Endothelial cell of umbilical vein (primary cell): ENCODE measurements at regions not wholly inside any gene's neighbourhood (a gene's known extent, or its start where the extent isn't known, plus 50 kb on each side); places are given as distances from the start of the nearest gene placed in this dataset.

Experiments used
- BruUV-seq: library from RNA; stranded (reverse); fragments of 400-500 nt; replicated peaks from 2 replicates; lab custom pipeline; 2021; lab: Mats Ljungman, UMichigan
- CTCF ChIA-PET: fragments of 300-600, 350-600 bp; sonication (Branson Sonifier 250); formaldehyde crosslinking; loops from one replicate; lab custom pipeline; 2021; ENCODE audit warnings: antibody characterized with exemption, inconsistent platforms; lab: Charles Lee
- POLR2A ChIA-PET: fragments of 300-600, 350-600 bp; sonication (Branson Sonifier 250); formaldehyde crosslinking; loops from one replicate; lab custom pipeline; 2021; ENCODE audit warnings: antibody characterized with exemption, inconsistent platforms; lab: Charles Lee
- DNase-seq: peaks from one replicate; pipeline ENCODE4 v3.0.0-alpha.2; 2011; ENCODE audit warnings: low read depth, low spot score
- FAIRE-seq: peaks from 2 replicates; lab custom pipeline; 2011; peaks lifted over from hg19 to GRCh38; lab: Jason Lieb, UNC
- H2AFZ ChIP-seq: 2 replicates; pipeline ENCODE4 v1.6.0; 2012; ENCODE audit warnings: low read depth, low read length, control low read depth, inconsistent platforms
- H3K27ac ChIP-seq: 2 replicates; pipeline ENCODE4 v1.5.1; 2011; ENCODE audit warnings: low read depth, mild to moderate bottlenecking, control low read depth, low read length, moderate library complexity; ENCODE audit not compliant: insufficient read depth
- H3K27me3 ChIP-seq, 2 experiments: 2 replicates each; pipeline versions ENCODE4 v1.6.0 to v1.6.1; 2011; ENCODE audit warnings: low read length in 2 of 2, mixed read lengths in 1 of 2; ENCODE audit not compliant: control insufficient read depth in 2 of 2, insufficient read depth in 2 of 2
- H3K36me3 ChIP-seq, 2 experiments: 2 replicates in 1 of 2; 3 replicates in 1 of 2; pipeline ENCODE4 v1.5.1; 2011; ENCODE audit warnings: low read length in 2 of 2, mild to moderate bottlenecking in 1 of 2, moderate library complexity in 1 of 2; ENCODE audit not compliant: control insufficient read depth in 2 of 2, insufficient read depth in 2 of 2; ENCODE audit errors: extremely low read depth in 1 of 2
- H3K4me1 ChIP-seq: 3 replicates; pipeline ENCODE4 v1.5.1; 2011; ENCODE audit warnings: mild to moderate bottlenecking, low read length; ENCODE audit not compliant: control insufficient read depth, insufficient read depth; ENCODE audit errors: extremely low read depth
- H3K4me2 ChIP-seq: 2 replicates; pipeline ENCODE4 v1.6.1; 2011; ENCODE audit warnings: low read length, control low read depth, mixed read lengths; ENCODE audit not compliant: insufficient read depth
- H3K4me3 ChIP-seq, 3 experiments: fragments of 200-600 bp in 1 of 3; sonication (generic), shearing (Covaris generic) in 1 of 3; replicated peaks in 1 of 3; 2 replicates each; pipeline ENCODE4 v1.5.1; 2011 to 2016; ENCODE audit warnings: control low read depth in 3 of 3, low read length in 3 of 3, mild to moderate bottlenecking in 2 of 3, inconsistent platforms in 1 of 3, low read depth in 1 of 3, moderate library complexity in 1 of 3; ENCODE audit not compliant: insufficient read depth in 1 of 3
- H3K79me2 ChIP-seq: 2 replicates; pipeline ENCODE4 v1.6.0; 2012; ENCODE audit warnings: low read length, inconsistent platforms; ENCODE audit not compliant: control insufficient read depth, insufficient read depth
- H3K9ac ChIP-seq: replicated peaks from 2 replicates; pipeline ENCODE3; 2011; ENCODE audit warnings: low read length, control low read depth; ENCODE audit not compliant: insufficient read depth; ENCODE audit errors: extremely low read depth
- H3K9me1 ChIP-seq: replicated peaks from 3 replicates; pipeline ENCODE4 v1.6.0; 2011; ENCODE audit warnings: mild to moderate bottlenecking, low read length; ENCODE audit not compliant: control insufficient read depth, insufficient read depth; ENCODE audit errors: extremely low read depth
- H3K9me3 ChIP-seq: replicated peaks from 2 replicates; pipeline ENCODE4 v1.5.1; 2012; ENCODE audit warnings: low read length, inconsistent platforms; ENCODE audit not compliant: control insufficient read depth, insufficient read depth
- H4K20me1 ChIP-seq: replicated peaks from 2 replicates; pipeline ENCODE3; 2011; ENCODE audit warnings: mild to moderate bottlenecking, low read length; ENCODE audit not compliant: control insufficient read depth, insufficient read depth; ENCODE audit errors: extremely low read depth
- CTCF ChIP-seq, 2 donors: IDR thresholded peaks; 1 replicate in 1 of 2; 2 replicates in 1 of 2; pipeline ENCODE4 v1.5.1; 2011; ENCODE audit warnings: low read length in 2 of 2, mild to moderate bottlenecking in 2 of 2, moderate library complexity in 2 of 2, control low read depth in 1 of 2, inconsistent platforms in 1 of 2, low read depth in 1 of 2; ENCODE audit not compliant: insufficient read depth in 1 of 2; ENCODE audit errors: extremely low read depth in 1 of 2
- EZH2 ChIP-seq: IDR thresholded peaks from 2 replicates; pipeline ENCODE4 v1.6.1; 2012; ENCODE audit warnings: borderline replicate concordance, low read depth, mild to moderate bottlenecking, moderate library complexity, low read length, inconsistent platforms; ENCODE audit not compliant: severe bottlenecking
- FOS ChIP-seq: IDR thresholded peaks from 2 replicates; pipeline ENCODE4 v1.6.1; 2011; ENCODE audit warnings: mild to moderate bottlenecking, low read length, moderate library complexity, borderline replicate concordance; ENCODE audit not compliant: insufficient read depth
- GATA2 ChIP-seq: IDR thresholded peaks from 2 replicates; pipeline ENCODE4 v1.7.0; 2011; ENCODE audit warnings: low read depth, mild to moderate bottlenecking, moderate library complexity, mixed read lengths, low read length; ENCODE audit not compliant: insufficient read length, insufficient read depth
- JUN ChIP-seq: IDR thresholded peaks from 2 replicates; pipeline ENCODE4 v1.6.1; 2011; ENCODE audit warnings: borderline replicate concordance, low read depth; ENCODE audit not compliant: insufficient read length, insufficient read depth
- MAX ChIP-seq: IDR thresholded peaks from 2 replicates; pipeline ENCODE4 v1.6.1; 2011; ENCODE audit not compliant: insufficient read depth, insufficient read length
- MYC ChIP-seq: IDR thresholded peaks from one replicate; pipeline ENCODE4 v1.6.1; 2011; ENCODE audit warnings: mild to moderate bottlenecking, low read depth, low read length
- POLR2A ChIP-seq: IDR thresholded peaks from 2 replicates; pipeline ENCODE4 v1.6.1; 2012; ENCODE audit warnings: low read depth, mild to moderate bottlenecking, control low read depth, low read length
- POLR2AphosphoS5 ChIP-seq: IDR thresholded peaks from 2 replicates; pipeline ENCODE4 v1.6.1; 2012; ENCODE audit warnings: low read depth, mild to moderate bottlenecking, control low read depth, low read length, moderate library complexity; ENCODE audit not compliant: insufficient read depth
- dilution Hi-C: fragments of 300-500 bp; cut with MboI; formaldehyde crosslinking; loops from one replicate; pipeline ENCODE4 v1.15.0; 2019; ENCODE audit warnings: low sequenced_read_pairs; ENCODE audit not compliant: extremely low pct_ligation_motif_present
- intact Hi-C: fragments of 100-400 bp; cut with micrococcal nuclease; formaldehyde crosslinking; loops from one replicate; pipeline ENCODE4 v1.10.0; 2022

- Histone ChIP-seq H3K4me2 (no peak overlapping the region), H3K27ac (no peak overlapping the region), H3K4me1 (no peaks in the 10 kb centered on the region), H2AFZ (no peak overlapping the region), H3K27me3 (no peaks in the 10 kb centered on the region), H3K9me3 (no peaks in the 10 kb centered on the region), H3K36me3 (no peaks in the 10 kb centered on the region), H3K9me1 (peaks cover 2% of the 10 kb centered on the region), H4K20me1 (no peaks in the 10 kb centered on the region), H3K79me2 (no peaks in the 10 kb centered on the region), H3K9ac (no peak overlapping the region), H3K4me3 (no peak overlapping the region)
- DNase-seq (no peak), FAIRE-seq (no peak)
- intact Hi-C loops, result no loop called here
- CTCF ChIA-PET, result no interaction called here
- dilution Hi-C loops, result no loop called here
- BruUV-seq, result no TSS peak
- no peak for TF ChIP-seq EZH2
- TF ChIP-seq JUN, result no peak
- TF ChIP-seq POLR2A, result no peak
- TF ChIP-seq FOS, result no peak
- no peak for TF ChIP-seq CTCF (IDR thresholded peaks at IDR 0.05; ENCODE audit: extremely low read depth in 1 of 2, insufficient read depth in 1 of 2, low read depth in 1 of 2, low read length in 2 of 2)
- no peak for TF ChIP-seq MAX
- no peak for TF ChIP-seq POLR2AphosphoS5
- no peak for TF ChIP-seq MYC
- no peak for TF ChIP-seq GATA2
- POLR2A ChIA-PET, result no interaction called here
Observed at GRCh38 chr1:70641868-70642267, 230.8 kb downstream of the CTH start.
